Effector CD4-positive, alpha-beta T cell (primary cell): ENCODE measurements at regions not wholly inside any gene's neighbourhood (a gene's known extent, or its start where the extent isn't known, plus 50 kb on each side); places are given as distances from the start of the nearest gene placed in this dataset.

Source experiments
- DNase-seq: peaks from one replicate; pipeline ENCODE4 v3.0.0-alpha.2; 2020

DNA sequence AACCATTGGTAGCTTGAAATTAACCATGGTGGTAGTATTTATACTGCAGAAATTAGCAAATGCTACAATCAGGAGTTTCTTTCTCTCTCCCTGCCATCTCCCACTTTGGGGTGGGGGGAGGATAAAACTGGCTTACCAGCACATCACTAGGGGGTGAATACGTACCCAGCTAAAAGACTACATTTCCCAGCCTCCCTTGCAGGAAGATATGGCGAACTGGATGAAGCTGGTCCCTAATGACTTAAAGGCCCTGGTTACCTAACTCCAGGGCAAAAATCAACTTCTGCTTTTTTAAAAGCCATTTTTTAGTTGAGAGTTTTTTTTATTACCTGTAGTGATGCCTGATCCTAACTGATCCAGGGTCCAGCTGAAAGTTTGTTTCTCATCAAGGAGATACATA, 70.3 kb upstream of the RAB12 start:
- DNase-seq, result no peak

GRCh38 chr18:8546677-8547076, 62.6 kb upstream of the RAB12 start:
- no peak for DNase-seq

DNA sequence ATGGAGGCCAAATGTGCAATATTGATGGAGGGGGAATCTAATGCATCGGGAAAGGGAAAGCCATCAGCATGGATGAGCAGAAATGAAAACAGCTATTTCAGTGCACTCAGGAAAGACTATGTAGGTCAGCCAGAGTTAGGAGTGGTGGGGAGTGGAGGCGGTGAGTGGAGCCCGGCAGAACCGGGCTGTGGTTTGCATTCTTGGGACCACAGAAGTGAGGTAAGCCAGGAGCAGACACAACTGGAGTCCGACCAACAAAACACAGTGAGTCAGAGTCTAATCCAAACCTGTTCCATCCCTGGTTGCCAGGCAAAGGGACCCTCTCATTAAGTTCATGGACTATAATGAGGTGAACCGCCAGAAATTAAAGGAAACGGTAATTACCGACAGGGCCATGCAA, 61.1 kb upstream of the RAB12 start:
- no peak for DNase-seq

DNA sequence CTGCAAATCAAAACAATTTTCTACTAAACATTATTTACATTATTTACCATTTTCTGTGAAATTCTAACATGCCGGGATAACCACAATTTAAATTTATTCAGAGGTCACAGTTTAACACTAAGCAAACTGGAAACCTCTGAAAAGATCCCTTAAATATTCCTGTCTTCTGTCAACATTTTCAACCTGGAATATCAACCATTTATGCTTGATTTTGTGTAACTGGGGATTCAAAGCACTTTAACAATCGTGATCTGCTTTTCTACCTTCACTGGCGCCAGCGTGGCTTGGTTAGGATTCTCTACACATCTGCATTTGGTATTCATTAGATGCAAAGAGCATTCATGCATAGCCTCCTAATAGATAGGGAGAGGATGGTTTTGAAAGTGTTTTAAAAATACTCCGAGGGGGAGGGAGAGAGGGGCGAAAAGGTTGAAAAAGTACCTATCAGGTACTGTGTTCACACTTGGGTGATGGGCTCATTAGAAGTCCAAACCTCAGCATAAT, 59.9 kb upstream of the RAB12 start:
- no peak for DNase-seq

DNA sequence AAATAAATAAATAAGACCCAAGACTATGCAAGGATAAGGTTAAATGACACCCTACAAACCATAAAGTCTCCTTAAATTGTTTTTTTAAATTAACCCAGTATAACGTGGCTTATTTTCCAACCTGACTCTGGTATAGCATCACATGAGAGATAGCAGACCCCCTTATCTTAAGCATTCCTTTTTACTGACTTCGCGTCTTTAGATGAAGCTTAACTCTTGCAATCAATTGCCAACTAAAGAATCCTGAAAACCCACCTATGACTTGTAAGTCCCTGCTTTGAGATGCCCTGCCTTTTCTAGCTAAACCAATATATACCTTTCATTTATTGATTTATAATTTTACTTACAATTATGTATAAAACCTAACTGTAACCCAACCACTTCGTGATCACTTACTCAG, 57.1 kb upstream of the RAB12 start:
- no peak for DNase-seq

GRCh38 chr18:8554354-8554753, 54.9 kb upstream of the RAB12 start:
- DNase-seq, result no peak

- no peak for DNase-seq
Measured at GRCh38 chr18:8556424-8556823, 52.8 kb upstream of the RAB12 start.
